CD4-positive, CD25-positive, alpha-beta regulatory T cell (primary cell): ENCODE measurements at regions not wholly inside any gene's neighbourhood (a gene's known extent, or its start where the extent isn't known, plus 50 kb on each side); places are given as distances from the start of the nearest gene placed in this dataset.

Experiments
- ATAC-seq, 2 donors: fragments of 150-1000 bp; cut with Tn5 transposase; one replicate each; pipeline ENCODE4 v1.10.0; 2021; ENCODE audit warnings: low read depth in 2 of 2, moderate number of reproducible peaks in 2 of 2, moderate library complexity in 1 of 2
- DNase-seq, 3 donors: peaks; one replicate each; pipeline versions ENCODE4 v3.0.0 to v3.0.0-alpha.2; 2012 to 2022; ENCODE audit warnings: mixed read lengths in 1 of 3
- H3K27ac ChIP-seq: one replicate; pipeline ENCODE4 v1.7.0; 2013; ENCODE audit warnings: mild to moderate bottlenecking, low read length; ENCODE audit not compliant: insufficient read depth, poor library complexity, severe bottlenecking
- H3K27me3 ChIP-seq: one replicate; pipeline ENCODE4 v1.7.0; 2013; ENCODE audit warnings: low read length; ENCODE audit not compliant: control insufficient read depth, insufficient read depth
- H3K36me3 ChIP-seq: one replicate; pipeline ENCODE4 v1.7.0; 2013; ENCODE audit warnings: mild to moderate bottlenecking, low read length, moderate library complexity; ENCODE audit not compliant: control insufficient read depth, insufficient read depth
- H3K4me1 ChIP-seq: 2 replicates; pipeline ENCODE4 v1.7.0; 2013; ENCODE audit warnings: mild to moderate bottlenecking, low read length; ENCODE audit not compliant: insufficient read depth, control insufficient read depth, poor library complexity, severe bottlenecking
- H3K4me3 ChIP-seq: one replicate; pipeline ENCODE4 v1.7.0; 2013; ENCODE audit warnings: low read depth, mild to moderate bottlenecking, low read length, moderate library complexity
- H3K9me3 ChIP-seq, 2 experiments: 1 replicate in 1 of 2; 2 replicates in 1 of 2; pipeline ENCODE4 v1.7.0; 2013; ENCODE audit warnings: low read length in 2 of 2, mild to moderate bottlenecking in 1 of 2, moderate library complexity in 1 of 2; ENCODE audit not compliant: control insufficient read depth in 2 of 2
- H3K27ac Mint-ChIP-seq, 3 donors: one replicate each; pipeline ENCODE4 v1.8.0; 2020 to 2022; ENCODE audit warnings: mild to moderate bottlenecking in 3 of 3, mixed read lengths in 3 of 3, moderate library complexity in 2 of 3
- H3K27me3 Mint-ChIP-seq: one replicate; pipeline ENCODE4 v1.8.0; 2022; ENCODE audit warnings: mild to moderate bottlenecking, mixed read lengths
- H3K36me3 Mint-ChIP-seq: one replicate; pipeline ENCODE4 v1.8.0; 2020; ENCODE audit warnings: mixed read lengths
- H3K4me1 Mint-ChIP-seq, 4 donors: one replicate each; pipeline ENCODE4 v1.8.0; 2020 to 2022; ENCODE audit warnings: mixed read lengths in 4 of 4, mild to moderate bottlenecking in 1 of 4
- H3K4me3 Mint-ChIP-seq, 4 donors: one replicate each; pipeline ENCODE4 v1.8.0; 2020 to 2022; ENCODE audit warnings: mild to moderate bottlenecking in 4 of 4, mixed read lengths in 4 of 4, moderate library complexity in 3 of 4
- H3K9me3 Mint-ChIP-seq, 7 donors: one replicate each; pipeline ENCODE4 v1.8.0; 2020 to 2022; ENCODE audit warnings: mixed read lengths in 7 of 7, mild to moderate bottlenecking in 3 of 7, moderate library complexity in 2 of 7

DNA sequence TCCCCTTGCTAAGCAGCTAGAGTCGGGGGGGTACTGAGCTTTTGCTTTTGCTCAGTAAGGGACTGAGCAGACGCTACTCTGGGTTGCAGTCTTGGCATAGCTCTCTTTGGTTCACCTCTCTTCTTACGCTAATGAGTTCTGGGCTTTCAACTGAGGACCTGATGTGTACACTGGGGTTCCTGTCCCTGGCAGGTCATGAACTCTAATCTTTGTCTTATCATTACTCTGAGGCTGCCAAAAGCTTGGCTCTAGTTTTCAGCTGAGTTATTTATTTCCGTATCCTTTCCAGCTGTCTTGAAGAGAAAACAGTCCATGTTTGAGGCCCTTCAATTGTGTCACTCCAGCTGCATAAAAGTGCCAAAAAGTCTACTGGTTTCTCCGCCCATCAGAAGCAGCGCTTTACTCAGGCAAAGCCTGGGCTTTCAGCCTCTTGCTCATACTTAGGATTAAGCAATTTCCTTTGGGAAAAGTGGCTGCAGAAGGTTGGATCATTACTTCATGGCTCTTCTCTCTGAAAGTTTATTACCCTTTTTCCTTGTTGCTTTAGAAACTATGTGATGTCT is 121.0 kb upstream of the STOX2 start:
- Histone ChIP-seq H3K9me3 (no peaks in the 10 kb centered on the region), H3K4me1 (no peaks in the 10 kb centered on the region), H3K36me3 (no peaks in the 10 kb centered on the region), H3K27ac (no peak overlapping the region), H3K4me3 (no peak overlapping the region), H3K27me3 (peaks cover 2% of the 10 kb centered on the region)
- DNase-seq (no peak), ATAC-seq (no peak)
- H3K4me1 Mint-ChIP-seq: no peaks in the 10 kb centered on the region
- no peak overlapping the region for H3K4me3 Mint-ChIP-seq
- H3K27me3 Mint-ChIP-seq: peaks cover 28% of the 10 kb centered on the region
- no peaks in the 10 kb centered on the region for H3K36me3 Mint-ChIP-seq
- H3K9me3 Mint-ChIP-seq: no peaks in the 10 kb centered on the region
- H3K27ac Mint-ChIP-seq: no peak overlapping the region

DNA sequence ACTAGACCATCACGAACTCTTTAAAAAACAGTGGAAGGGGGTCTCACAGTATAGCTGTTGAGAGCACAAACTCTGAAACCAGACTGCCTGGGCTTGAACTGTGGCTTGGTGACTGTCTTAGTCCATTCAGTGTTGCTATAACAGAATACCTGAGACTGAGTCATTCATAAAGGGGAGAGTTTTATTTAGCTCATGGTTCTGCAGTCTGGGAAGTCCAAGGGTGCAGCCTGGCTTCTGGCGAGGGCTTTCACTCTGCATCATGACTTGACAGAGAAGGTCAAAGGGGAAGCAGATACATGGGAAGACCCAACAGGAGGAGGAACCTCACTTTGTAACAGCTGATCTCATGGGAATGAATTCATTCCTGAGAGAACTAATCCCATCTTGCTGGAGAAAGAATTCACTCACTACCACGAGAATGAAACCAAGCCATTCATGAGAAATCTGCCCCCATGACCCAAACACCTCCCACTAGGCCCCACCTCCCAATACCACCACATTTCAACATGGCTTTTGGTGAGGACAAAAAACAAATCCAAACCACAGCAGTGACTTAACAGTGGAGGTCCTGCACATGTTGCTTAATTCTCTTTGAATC is 116.7 kb upstream of the STOX2 start:
- H3K36me3 ChIP-seq: no peaks in the 10 kb centered on the region
- Mint-ChIP-seq H3K4me1 (no peaks in the 10 kb centered on the region), H3K36me3 (no peaks in the 10 kb centered on the region), H3K4me3 (no peak overlapping the region), H3K9me3 (peaks cover 0 to 12% (median 2%) of the 10 kb centered on the region in 7 donors), H3K27ac (no peak overlapping the region), H3K27me3 (peaks cover 36% of the 10 kb centered on the region)
- DNase-seq (no peak), ATAC-seq (no peak)
- H3K27me3 ChIP-seq: peaks cover 7% of the 10 kb centered on the region
- H3K4me3 ChIP-seq: no peak overlapping the region
- H3K4me1 ChIP-seq: no peaks in the 10 kb centered on the region
- no peak overlapping the region for H3K27ac ChIP-seq
- peaks cover 0 to 10% of the 10 kb centered on the region in 2 experiments for H3K9me3 ChIP-seq

DNA sequence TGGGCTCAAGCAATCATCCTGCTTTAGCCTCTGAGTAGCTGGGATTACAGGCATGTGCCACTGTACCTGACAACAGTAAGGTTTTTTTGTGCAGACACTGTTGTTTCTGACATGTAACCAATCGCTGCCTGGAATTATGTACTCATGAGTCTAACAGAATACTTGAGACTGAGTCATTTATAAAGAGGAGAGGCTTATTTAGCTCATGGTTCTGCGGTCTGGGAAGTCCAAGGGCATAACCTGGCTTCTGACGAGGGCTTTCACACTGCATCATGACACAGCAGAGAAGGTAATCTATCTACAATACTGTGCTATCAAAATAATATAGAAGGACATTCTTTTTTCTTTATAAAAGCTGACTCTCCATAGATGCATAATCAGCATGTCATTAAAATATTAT is 115.5 kb upstream of the STOX2 start:
- Histone ChIP-seq H3K27me3 (peaks cover 11% of the 10 kb centered on the region), H3K9me3 (peaks cover 2 to 10% of the 10 kb centered on the region in 2 experiments), H3K4me3 (no peak overlapping the region), H3K4me1 (no peaks in the 10 kb centered on the region), H3K36me3 (no peaks in the 10 kb centered on the region), H3K27ac (no peak overlapping the region)
- ATAC-seq: no peak
- no peaks in the 10 kb centered on the region for H3K4me1 Mint-ChIP-seq
- H3K9me3 Mint-ChIP-seq: peaks cover 0 to 19% (median 4%) of the 10 kb centered on the region in 7 donors
- peak overlapping the region in 1 of 3 donors; percentile 15 for H3K27ac Mint-ChIP-seq
- no peak for DNase-seq
- no peak overlapping the region for H3K4me3 Mint-ChIP-seq
- peaks cover 44% of the 10 kb centered on the region for H3K27me3 Mint-ChIP-seq
- no peaks in the 10 kb centered on the region for H3K36me3 Mint-ChIP-seq

GRCh38 chr4:183790661-183791060 is 114.4 kb upstream of the STOX2 start:
- no peak overlapping the region for H3K4me3 Mint-ChIP-seq
- DNase-seq: no peak
- peaks cover 17% of the 10 kb centered on the region for H3K27me3 ChIP-seq
- H3K4me1 Mint-ChIP-seq: no peaks in the 10 kb centered on the region
- H3K27me3 Mint-ChIP-seq: peaks cover 53% of the 10 kb centered on the region
- H3K9me3 Mint-ChIP-seq: peaks cover 0 to 20% (median 4%) of the 10 kb centered on the region in 7 donors
- H3K27ac ChIP-seq: no peak overlapping the region
- no peaks in the 10 kb centered on the region for H3K4me1 ChIP-seq
- no peaks in the 10 kb centered on the region for H3K36me3 ChIP-seq
- H3K27ac Mint-ChIP-seq: no peak overlapping the region
- H3K36me3 Mint-ChIP-seq: no peaks in the 10 kb centered on the region
- H3K4me3 ChIP-seq: no peak overlapping the region
- H3K9me3 ChIP-seq: peaks cover 2 to 10% of the 10 kb centered on the region in 2 experiments
- ATAC-seq: no peak

- H3K27ac ChIP-seq: no peak overlapping the region
- no peak overlapping the region for H3K4me3 ChIP-seq
- peaks cover 31% of the 10 kb centered on the region for H3K27me3 ChIP-seq
- no peaks in the 10 kb centered on the region for H3K36me3 Mint-ChIP-seq
- peaks cover 6% of the 10 kb centered on the region for H3K4me1 ChIP-seq
- H3K4me3 Mint-ChIP-seq: peak overlapping the region in 3 of 4 donors; percentile 32 to 63 (median 59)
- peaks cover 77% of the 10 kb centered on the region for H3K27me3 Mint-ChIP-seq
- ATAC-seq: no peak
- H3K9me3 Mint-ChIP-seq: peaks cover 0 to 19% (median 5%) of the 10 kb centered on the region in 7 donors
- peaks cover 5 to 14% (median 9%) of the 10 kb centered on the region in 4 donors for H3K4me1 Mint-ChIP-seq
- H3K27ac Mint-ChIP-seq: no peak overlapping the region
- DNase-seq: no peak
- H3K36me3 ChIP-seq: no peaks in the 10 kb centered on the region
- peaks cover 2 to 10% of the 10 kb centered on the region in 2 experiments for H3K9me3 ChIP-seq
Measured at GRCh38 chr4:183797011-183797444, 108.1 kb upstream of the STOX2 start.

- peaks cover 2 to 6% of the 10 kb centered on the region in 2 experiments for H3K9me3 ChIP-seq
- H3K4me3 ChIP-seq: no peak overlapping the region
- ATAC-seq (peak in 1 of 2 donors; percentile 25), DNase-seq (peak in 1 of 3 donors; percentile 15)
- H3K4me1 Mint-ChIP-seq: peaks cover 5 to 14% (median 9%) of the 10 kb centered on the region in 4 donors
- no peak overlapping the region for H3K4me3 Mint-ChIP-seq
- peaks cover 0 to 14% (median 5%) of the 10 kb centered on the region in 7 donors for H3K9me3 Mint-ChIP-seq
- H3K27me3 ChIP-seq: peaks cover 31% of the 10 kb centered on the region
- H3K36me3 Mint-ChIP-seq: no peaks in the 10 kb centered on the region
- peaks cover 74% of the 10 kb centered on the region for H3K27me3 Mint-ChIP-seq
- no peaks in the 10 kb centered on the region for H3K36me3 ChIP-seq
- peaks cover 6% of the 10 kb centered on the region for H3K4me1 ChIP-seq
- no peak overlapping the region for H3K27ac ChIP-seq
- H3K27ac Mint-ChIP-seq: no peak overlapping the region
Measured at GRCh38 chr4:183797445-183798300, 107.4 kb upstream of the STOX2 start.

DNA sequence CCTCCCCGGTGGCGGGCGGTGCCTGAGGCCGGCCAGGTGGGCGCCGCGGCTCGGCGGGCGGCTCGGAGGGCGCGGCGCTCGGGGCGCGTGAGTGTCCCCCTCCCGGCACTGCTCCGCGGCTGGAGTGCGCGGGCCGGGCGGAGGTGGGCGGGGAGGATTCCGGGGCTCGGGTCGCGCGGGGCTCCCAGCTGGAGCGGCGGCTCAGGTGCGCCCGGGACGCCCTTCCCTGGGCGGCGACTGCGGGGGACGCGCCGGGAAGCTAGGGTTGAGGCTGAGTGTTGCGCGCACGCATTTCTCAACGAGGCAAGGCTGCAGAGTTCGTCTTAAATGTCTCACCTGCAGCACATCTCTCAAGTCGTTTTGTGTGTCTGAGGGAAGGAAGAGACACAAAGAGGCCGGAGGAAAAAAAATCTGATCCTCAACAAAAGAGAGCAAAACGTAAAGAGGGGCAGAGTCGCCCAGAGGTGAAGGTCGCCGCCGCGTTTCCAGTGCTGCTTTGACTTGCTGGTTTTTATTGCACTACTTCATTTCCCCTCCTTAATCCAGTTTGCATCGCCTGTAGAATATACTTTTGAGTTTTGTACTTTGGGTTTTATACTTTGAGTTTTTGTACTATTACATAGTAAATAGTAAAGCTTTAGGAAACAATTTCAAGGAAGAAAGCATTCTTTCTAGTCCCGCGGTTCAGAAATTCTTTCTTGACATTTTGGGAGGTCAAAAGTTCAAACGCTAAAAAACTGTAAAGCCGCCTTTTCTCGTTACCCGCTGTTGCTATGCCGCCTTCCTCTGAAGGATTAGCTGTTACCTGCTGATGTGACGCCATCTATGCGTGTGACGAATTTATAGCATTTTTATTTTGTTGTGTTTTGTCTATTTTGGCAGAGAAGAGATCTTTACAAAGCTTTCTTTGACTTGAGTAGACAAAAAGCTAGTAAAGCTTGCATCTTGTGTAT is 106.5 kb upstream of the STOX2 start:
- peaks cover 5 to 14% (median 9%) of the 10 kb centered on the region in 4 donors for H3K4me1 Mint-ChIP-seq
- DNase-seq (peak in 2 of 3 donors; percentile 2 to 43), ATAC-seq (no peak)
- no peak overlapping the region for H3K4me3 ChIP-seq
- no peaks in the 10 kb centered on the region for H3K36me3 Mint-ChIP-seq
- H3K4me3 Mint-ChIP-seq: peak overlapping the region; percentile 34 to 79 (median 64)
- peaks cover 27% of the 10 kb centered on the region for H3K27me3 ChIP-seq
- peaks cover 6% of the 10 kb centered on the region for H3K4me1 ChIP-seq
- H3K27ac Mint-ChIP-seq: peak overlapping the region in 1 of 3 donors; percentile 43
- peaks cover 0 to under 1% of the 10 kb centered on the region in 2 experiments for H3K9me3 ChIP-seq
- H3K36me3 ChIP-seq: no peaks in the 10 kb centered on the region
- no peak overlapping the region for H3K27ac ChIP-seq
- peaks cover 0 to 7% (median 4%) of the 10 kb centered on the region in 7 donors for H3K9me3 Mint-ChIP-seq
- H3K27me3 Mint-ChIP-seq: peaks cover 71% of the 10 kb centered on the region
